ENCODE measurements at regions not wholly inside any gene's neighbourhood (a gene's known extent, or its start where the extent isn't known, plus 50 kb on each side); places are given as distances from the start of the nearest gene placed in this dataset.

DNA sequence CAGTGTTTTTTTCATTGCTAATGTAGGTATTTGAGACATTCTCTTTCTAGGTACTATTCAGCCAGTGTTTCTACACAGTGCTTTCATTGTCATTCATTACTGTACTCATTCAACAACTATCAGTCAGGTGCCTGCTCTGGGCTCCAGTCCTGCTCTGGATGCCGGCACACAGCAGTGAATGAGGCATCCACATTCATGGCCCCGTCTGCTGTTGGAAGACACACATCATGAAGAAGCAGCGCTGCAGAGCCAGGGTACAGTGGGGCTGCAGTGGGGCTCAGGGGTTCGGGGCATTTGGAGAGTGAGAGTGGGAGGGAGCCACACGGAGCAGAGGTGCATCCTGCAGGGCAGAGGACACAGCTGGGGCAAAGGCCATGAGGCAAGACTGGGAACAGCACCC lies 737.2 kb upstream of the RAB6C start:
- no peak for DNase-seq (ENCODE audit: low read depth)

DNA sequence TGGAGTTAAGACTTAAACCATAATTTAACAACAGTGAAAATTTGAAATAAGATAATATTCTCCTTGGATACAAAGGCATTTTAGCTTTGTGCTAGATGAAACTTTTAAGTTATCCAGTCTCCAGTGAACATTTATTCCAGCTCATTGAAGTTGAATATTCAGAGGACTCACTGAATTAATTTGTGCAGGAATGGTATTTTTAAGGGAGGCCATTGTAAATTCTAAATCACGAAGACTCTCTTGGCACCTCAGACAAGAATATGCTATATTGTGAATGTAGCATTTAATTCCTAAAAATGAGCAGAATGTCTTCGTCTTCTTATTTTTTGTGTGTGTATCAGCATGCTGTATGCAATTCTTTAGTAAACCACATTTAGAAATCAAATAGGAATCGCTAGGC lies 731.7 kb upstream of the RAB6C start:
- no peak for DNase-seq (ENCODE audit: low read depth)

DNA sequence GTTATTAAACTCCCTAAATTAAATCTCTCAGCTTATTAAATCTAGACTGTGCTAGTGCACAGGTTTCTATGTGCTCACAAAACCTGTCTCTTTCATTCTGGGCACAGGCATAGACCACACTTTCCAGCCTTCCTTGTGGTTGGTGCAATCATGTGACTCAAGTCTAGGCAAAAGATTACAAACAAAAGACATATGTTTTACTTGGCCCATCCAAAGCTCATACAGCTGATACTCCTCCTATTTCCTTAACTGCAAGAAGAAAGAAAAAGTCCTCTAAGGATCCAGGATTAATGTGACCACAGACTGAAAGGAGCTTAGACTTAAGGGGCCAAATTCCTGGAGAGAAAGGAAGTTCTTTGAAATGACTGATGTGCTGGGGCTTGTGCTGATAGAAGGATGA lies 731.3 kb upstream of the RAB6C start:
- DNase-seq (ENCODE audit: low read depth): no peak

DNA sequence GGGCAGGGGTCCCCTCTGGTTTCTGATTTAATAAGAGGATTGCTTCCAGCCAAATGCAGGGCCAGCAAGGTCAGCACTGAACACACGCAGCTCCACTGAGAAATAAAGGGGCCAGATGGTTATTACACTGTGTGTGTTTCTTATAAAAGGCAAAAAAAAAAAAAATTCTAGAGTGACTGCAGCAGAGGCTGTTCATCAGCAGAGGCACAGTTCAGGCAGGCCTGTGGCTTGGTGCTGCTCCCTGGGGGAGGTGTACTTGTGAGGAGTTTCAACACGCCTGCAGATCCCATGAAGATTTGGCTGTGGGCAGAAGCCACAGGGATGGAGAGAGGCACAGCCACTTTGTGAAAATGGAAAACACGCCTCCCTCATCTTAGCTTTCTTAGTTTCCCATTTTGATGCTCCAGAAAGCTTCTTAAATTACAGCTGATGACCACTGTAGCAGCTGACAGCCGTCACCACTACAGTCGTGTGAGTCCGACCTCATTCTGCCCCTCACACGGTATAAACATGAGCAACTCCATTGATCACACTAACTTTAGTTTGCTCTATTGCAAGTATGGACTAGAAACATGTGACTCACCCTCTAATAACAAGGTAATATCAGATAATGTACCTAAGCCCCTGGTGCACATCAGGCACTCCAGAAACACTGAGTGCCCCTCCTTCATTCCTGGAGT lies 726.5 kb upstream of the RAB6C start:
- no peak for DNase-seq (ENCODE audit: low read depth)

DNA sequence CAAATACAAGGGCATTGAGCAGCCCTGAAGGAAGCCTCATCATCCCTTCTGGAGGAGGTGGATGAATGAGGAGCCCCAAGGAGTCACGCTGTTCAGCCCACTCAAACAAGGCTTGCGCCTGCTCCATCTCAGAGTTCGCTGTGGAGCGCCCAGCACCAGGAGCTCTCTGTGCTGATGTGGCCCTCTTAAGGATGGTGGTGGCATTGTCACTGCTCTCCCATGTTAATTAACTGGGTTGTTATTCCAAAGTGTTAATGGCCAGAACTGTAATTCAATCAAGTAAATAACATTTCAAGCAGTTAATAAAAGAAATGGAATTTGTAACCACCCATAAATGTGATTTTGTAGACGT lies 726.0 kb upstream of the RAB6C start:
- no peak for DNase-seq (ENCODE audit: low read depth)

DNA sequence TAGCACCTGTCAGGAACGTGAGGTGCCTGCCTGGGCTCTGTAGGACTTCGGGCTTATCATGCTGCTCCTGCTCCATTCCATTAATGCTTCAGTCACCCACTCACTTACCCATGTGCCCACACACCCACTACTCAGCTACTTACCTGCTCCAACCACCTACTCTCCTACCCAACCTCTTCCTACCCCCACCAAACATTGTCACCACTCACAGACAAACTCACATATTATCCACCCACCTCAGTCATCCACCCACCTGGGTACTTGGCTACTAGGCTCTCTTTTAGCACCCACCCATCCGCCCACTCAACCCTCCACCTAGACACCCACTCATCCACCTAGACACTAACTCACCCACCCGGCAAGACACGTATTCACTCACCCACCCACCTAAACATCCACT lies 724.7 kb upstream of the RAB6C start:
- DNase-seq (ENCODE audit: low read depth): no peak

DNA sequence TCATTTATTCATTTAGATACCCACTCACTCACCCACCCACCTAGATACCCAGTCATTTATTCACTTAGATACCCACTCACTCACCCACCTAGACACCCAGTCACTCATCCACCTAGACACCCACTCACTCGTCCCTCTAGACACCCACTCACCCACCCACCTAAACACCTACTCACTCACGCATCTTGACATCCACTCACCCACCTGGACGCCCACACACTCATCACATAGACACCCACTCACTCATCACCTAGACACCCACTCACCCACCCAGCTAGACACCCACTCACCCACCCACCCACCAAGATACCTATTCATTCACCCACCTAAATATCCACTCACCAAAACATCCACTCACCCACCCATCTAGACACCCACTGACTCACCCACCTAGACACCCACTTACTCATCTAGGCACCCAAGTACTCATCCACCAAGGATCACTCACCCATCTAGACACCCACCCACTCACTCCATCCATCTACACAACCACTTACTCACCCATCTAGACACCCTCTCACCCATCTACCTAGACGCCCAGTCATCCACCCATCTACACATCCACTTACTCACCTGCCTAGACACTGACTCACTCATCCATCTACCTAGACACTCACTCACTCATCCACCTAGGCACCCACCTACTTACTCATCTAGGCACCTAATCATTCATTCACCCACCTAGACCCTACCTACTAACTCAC lies 723.7 kb upstream of the RAB6C start:
- no peak for DNase-seq (ENCODE audit: low read depth)

DNA sequence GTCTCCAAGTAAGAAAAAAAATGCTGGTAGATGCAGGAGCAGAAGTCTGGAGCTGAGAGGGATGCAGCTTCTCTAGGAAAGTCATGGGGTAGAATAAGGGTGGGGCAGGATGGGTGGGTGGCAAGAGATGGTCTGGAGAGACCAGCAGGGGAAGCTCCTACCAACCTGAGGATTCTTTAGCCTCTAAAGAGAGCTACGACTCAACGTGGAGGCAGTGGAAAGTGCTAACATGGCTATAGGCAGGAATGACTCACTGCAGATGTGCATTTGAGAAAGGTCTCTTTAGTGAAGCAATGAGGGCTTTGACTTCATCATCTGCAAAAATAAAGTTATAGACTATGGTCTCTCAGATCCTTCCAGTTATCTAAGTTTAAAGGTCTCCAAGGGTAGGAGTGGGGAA lies 722.8 kb upstream of the RAB6C start:
- DNase-seq (ENCODE audit: low read depth): no peak

DNA sequence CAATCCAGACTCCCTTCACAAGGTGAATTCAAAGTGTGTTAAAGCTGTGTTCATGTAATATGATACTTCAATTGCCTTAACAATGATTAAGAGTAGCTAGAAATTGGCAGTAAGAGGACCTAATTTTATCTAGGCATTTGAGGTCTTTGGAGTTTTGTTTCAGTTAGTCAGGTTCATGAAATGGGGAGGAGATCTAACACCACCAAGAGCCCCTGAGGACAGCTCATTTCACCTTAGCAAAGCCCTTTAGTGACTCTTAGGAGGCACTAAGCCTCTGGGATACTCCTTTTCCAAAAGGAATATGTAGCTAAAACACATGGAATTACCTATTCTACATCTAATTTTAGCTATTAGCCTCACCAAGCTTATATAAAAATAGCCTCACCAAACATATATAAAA lies 716.5 kb upstream of the RAB6C start:
- DNase-seq (ENCODE audit: low read depth): no peak

DNA sequence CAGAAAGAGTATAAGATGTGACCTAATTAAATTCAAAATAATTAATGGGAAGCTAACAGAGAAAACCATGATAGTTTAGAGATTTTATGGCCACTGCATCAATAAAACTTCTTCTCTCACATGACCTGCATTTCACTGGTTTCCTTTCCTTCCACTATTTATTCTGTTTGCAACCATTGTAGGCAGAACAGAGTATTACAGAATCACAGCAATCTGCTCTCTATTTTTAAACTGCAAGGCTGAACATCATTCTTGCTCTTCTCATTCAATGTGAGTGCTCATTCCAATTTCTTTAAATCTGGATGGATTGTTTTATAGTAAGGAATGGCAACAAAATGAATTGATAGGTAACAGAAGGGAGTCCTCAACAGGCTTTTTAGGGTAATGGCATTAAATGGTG lies 715.5 kb upstream of the RAB6C start:
- no peak for DNase-seq (ENCODE audit: low read depth)

DNA sequence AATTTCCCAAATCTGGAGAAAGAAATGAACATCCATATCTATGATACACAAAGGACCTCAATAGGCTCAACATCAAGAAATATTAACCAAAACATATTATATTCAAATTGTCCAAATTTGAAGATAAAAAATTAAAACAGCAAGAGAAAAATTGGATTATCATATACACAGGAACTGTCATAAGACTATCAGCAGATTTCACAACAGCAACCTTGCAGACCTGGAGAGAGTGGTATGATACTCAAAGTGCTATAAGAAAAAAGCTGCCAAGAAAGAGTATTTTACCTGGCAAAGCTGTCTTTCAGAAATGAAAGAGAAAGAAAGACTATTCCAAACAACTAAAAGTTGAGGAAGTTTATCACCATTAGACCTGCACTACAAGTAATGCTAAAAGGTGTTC lies 711.9 kb upstream of the RAB6C start:
- DNase-seq (ENCODE audit: low read depth): no peak

DNA sequence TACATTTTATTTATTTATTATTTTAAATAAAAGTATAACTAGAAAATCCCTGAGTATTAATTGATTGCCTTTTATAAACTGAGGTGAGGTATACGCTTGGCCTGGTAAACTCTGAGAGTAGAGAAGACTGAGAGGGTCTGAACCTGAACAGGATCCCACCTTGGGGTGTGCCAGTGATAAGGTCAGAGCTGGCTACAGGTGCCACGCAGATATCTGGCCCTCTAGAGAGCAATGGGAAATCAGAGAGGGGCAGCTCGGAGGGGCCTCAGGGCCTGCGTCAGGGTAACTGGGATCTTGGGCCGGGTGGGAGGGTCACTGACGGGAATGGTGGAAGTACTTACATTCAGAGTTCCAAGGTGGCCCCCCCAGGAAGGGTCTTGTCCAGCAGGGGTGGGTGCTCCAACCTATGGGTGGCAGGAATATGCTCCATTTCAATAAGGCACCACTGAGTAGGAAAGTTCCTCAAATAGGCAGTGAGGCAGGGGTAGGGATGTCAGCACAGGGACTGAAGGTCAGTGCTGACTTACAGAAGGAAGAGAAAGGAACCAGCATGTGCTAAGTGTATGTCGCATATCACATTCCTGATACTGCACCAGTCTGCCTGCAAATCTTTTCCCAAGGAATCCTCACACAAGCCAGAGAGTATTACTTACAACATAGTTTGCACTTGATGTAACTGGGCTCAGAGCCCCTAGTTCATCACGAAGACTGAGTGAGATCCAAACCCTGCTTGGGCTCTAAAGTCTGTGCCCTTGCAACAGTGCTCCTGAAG lies 706.0 kb upstream of the RAB6C start:
- no peak for DNase-seq (ENCODE audit: low read depth)

DNA sequence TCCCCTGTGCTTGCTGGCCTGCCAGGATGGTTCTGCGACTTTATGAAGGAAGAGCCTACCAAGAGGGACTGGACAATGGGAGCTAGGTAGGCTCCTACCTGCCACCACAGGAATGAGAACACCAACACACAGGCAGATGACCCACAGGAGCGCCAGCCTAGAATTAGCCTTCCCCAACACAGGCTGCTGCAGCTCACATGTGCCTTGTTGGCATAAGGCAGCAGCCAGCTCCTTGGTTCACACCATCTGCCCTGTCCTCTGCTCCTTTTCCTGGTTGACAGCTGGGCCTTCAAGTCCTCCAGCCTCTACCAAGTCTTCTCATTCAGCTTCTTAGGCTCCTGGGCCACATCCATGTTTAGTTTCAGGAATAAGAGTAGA lies 705.4 kb upstream of the RAB6C start:
- DNase-seq (ENCODE audit: low read depth): no peak

DNA sequence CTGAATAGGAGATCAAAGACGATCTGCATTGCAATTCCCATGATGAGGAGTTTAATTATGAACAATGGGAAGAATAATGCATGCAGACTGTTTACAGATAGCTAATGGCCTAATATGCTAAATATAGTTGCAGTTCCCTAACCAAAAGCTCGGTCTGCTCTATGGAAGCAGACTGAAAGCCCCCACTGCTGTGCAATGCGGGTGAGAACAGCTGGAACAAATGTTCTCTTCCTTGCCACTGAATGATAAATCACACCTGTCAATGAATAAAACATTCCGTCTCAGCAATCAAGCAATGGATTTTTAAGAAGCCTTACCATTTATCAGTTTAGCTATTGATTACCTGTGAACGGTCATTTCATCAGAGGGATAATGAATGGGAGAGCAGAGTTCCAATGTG lies 704.5 kb upstream of the RAB6C start:
- no peak for DNase-seq (ENCODE audit: low read depth)

DNA sequence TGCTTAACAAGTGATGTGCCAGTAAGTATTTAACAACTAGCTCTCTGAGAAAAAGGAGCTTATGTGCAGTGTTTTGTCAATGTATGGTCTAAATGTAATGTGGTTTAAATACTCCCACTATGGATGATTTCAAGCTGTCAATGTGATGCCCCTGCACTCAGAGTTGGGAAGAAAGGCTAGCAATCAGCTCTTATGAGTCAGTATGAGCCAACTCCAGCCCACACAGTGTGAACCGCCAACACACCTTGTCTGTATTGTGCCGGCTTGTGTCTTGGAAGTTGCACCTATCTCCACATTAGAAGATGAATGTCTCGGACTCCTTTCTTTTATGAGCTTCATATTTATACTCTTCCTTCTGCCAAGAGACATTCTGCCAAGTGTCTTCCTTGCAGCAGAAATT lies 703.8 kb upstream of the RAB6C start:
- no peak for DNase-seq (ENCODE audit: low read depth)

DNA sequence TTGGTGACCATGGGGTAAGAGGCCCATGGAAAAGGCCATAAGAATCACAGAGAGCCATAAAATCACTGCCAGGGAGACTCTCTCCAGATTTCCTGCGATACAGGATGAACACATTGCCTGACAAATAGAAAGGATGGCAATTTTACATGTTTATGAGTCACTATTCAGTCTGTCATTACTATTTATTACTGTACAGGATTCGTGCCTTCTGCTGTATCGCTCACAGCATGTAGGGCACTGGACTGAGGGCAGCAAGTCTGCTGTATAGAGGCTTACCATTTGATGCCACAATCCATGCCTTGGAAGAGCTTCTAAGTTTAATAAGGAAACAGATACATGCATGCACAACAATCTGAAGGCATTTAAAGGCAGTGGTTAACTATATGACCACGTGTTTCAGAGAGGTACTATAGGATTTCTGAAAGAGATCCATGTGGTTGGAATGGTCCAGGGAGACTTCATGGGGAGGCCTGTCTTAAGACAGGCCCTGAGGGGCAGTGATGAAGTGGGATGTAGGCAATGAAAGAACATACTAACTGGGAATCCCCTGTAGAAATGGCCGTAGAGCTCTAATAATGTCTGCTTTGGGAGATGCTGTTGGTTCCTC lies 702.4 kb upstream of the RAB6C start:
- no peak for DNase-seq (ENCODE audit: low read depth)

DNA sequence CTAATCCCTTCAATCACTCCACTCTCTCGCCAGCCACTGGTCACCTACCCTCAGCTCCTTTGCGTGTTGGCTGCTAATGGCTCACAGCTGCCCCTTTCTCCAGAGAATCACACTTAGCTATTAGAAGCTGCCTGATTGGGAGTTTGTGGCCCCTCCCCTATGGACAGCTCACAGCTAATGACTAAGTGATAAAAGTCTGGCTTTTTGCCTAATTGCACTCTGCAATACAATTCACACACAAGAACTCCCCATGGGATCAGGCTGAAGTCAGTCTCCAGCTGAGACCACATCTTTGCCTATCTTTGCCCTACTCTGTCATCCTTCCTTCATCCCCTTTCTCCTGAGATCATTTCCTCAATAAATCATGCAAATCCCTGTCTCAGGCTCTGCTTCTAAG lies 701.9 kb upstream of the RAB6C start:
- no peak for DNase-seq (ENCODE audit: low read depth)

DNA sequence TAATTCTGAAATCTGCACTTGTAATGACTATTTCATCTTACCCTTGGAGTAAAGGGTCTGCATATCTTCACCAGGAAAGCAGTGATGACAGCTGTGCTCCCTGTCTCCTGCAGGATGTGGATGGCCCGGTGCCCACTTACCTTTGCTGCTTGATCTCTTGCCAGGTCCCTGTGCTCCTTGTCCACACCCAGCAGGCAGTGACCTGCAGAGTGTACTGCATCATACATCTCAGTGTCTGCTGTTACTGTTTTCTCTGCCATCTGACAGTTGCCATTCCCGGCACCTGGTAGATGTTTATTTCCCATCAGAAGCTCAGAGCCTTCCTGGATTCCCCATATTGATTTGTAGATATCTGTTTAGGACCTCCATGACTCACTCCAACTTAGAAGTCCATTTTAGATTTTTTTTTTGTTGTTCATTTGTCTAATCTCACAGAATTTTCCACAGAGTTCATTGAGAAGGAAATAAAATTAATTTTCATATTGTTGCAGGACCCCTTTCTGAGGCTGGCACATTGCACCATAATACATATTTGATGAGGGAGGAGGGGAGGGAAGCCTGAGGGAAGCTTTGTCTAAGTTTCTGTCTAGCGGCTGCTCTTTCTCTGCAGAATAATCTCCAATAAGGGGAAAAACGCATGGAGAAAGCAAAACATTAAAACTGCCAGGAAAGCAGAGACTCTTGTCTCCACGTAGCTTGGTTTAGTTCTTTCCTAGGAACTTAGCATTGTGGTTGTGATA lies 697.5 kb upstream of the RAB6C start:
- DNase-seq (ENCODE audit: low read depth): no peak

DNA sequence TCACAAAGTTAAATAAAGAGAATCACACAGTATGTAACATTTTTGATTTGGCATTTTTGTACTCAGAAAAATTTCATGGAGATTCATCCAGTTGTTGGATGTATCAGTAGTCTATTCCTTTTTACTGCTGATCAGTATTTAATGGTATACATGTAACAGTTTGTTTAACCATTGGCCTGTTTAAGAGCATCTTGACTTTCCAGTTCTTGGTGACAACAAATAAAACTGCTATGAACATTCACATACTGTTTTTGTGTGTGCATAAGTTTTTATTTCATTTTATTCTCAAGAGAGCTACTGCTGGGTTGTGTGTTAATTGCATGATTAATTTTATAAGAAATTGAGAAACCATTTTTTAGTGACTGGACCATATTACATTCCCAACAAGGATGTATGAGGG lies 694.5 kb upstream of the RAB6C start:
- DNase-seq (ENCODE audit: low read depth): no peak

DNA sequence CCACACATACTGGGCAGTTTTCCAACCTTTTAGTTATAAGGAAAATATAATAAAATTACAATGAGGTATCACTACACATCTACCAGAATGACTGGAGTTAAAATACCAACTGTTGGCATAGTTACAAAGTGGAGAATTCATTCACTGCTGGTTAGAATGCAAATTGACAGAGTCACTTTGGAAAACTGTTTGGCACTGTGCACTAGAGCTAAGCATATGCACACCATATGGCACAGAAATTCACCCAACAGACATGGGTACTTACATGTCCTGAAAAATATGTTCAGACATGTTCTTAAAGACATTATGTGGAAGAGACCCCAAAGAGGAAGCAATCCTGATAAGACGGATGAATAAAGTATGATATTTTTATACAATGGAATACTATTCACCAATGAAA lies 686.1 kb upstream of the RAB6C start:
- DNase-seq (ENCODE audit: low read depth): no peak

DNA sequence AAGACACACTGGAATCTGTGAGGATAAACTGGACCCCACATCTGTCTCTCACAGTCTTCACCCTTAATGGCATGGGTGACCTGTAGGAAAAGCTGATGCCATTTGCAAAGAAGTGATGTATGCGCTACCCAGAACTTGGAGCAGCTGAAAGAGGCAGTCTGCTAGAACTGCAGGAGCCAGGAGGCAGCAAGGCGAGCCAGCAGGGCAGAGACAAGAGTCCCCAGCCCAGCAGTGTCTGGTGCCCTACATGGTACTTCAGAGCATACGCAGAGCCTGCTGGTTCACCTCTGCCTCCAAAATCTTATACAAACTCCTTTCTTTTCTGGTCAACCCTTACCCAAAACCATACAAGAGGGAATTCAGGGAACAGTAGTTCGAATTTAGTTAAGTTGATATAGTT lies 683.1 kb upstream of the RAB6C start:
- DNase-seq (ENCODE audit: low read depth): no peak

DNA sequence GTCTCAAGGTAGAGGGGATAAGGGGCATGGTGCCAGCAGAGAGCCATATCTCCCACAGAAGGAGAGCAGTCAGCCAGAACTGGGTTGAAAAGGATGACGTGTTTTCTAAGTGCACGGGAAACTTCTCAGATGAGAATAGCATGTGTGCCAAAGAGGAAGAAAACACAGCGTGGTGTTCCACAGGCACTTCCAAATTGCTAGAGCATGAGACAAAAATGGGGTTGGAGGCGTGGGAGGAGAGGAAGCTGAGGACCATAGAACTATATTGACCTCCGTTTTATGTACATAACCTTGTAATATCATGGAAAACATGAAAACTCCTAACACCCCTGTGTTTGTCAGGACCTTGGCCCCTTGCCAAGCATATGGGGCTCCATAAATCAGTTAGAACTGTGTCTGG lies 682.7 kb upstream of the RAB6C start:
- DNase-seq (ENCODE audit: low read depth): no peak

DNA sequence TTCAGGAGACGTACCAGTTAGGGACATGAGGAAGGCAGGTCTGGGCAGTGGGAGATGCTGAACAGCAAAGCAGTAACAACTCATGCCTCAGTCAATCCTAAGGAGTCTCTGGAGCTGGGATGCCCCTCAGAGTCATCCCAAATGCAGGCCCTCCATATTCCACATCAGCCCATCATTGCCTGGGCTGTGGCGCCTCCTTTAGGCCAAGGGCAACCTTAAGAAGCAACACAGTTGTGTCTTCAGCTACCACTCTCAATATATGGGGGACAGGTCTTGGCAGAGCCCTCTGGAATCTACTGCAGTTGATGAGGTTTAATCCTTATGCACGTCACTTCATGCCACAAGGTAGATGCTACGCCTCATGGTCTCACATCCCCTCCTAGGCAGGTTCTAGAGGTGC lies 682.0 kb upstream of the RAB6C start:
- no peak for DNase-seq (ENCODE audit: low read depth)

Data from non-pigmented ciliary epithelial cell (primary cell).